ENCODE measurements at regions not wholly inside any gene's neighbourhood (a gene's known extent, or its start where the extent isn't known, plus 50 kb on each side); places are given as distances from the start of the nearest gene placed in this dataset.
A peak's percentile ranks its signal among the peaks of the same experiment; 100 is the strongest.

- H3K4me1 ChIP-seq: peaks cover 0 to 7% (median 0%) of the 10 kb centered on the region in 4 donors
- no peaks in the 10 kb centered on the region for H3K36me3 ChIP-seq
- TF ChIP-seq, protein P1, sequence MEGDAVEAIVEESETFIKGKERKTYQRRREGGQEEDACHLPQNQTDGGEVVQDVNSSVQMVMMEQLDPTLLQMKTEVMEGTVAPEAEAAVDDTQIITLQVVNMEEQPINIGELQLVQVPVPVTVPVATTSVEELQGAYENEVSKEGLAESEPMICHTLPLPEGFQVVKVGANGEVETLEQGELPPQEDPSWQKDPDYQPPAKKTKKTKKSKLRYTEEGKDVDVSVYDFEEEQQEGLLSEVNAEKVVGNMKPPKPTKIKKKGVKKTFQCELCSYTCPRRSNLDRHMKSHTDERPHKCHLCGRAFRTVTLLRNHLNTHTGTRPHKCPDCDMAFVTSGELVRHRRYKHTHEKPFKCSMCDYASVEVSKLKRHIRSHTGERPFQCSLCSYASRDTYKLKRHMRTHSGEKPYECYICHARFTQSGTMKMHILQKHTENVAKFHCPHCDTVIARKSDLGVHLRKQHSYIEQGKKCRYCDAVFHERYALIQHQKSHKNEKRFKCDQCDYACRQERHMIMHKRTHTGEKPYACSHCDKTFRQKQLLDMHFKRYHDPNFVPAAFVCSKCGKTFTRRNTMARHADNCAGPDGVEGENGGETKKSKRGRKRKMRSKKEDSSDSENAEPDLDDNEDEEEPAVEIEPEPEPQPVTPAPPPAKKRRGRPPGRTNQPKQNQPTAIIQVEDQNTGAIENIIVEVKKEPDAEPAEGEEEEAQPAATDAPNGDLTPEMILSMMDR (IDR thresholded peaks at IDR 0.05): no peak
- H3K4me3 ChIP-seq: no peak overlapping the region
- H3K27ac ChIP-seq: no peak overlapping the region
- peaks cover 0 to 3% of the 10 kb centered on the region in 2 donors for H3K27me3 ChIP-seq
- intact Hi-C loops (cut with DNase I; ENCODE audit: low total_unique reads): no loop called here
- no peak for DNase-seq
- no peaks in the 10 kb centered on the region for H3K9me3 ChIP-seq
Observed at GRCh38 chr2:238696786-238697185, 151.1 kb upstream of the TWIST2 start.

DNA sequence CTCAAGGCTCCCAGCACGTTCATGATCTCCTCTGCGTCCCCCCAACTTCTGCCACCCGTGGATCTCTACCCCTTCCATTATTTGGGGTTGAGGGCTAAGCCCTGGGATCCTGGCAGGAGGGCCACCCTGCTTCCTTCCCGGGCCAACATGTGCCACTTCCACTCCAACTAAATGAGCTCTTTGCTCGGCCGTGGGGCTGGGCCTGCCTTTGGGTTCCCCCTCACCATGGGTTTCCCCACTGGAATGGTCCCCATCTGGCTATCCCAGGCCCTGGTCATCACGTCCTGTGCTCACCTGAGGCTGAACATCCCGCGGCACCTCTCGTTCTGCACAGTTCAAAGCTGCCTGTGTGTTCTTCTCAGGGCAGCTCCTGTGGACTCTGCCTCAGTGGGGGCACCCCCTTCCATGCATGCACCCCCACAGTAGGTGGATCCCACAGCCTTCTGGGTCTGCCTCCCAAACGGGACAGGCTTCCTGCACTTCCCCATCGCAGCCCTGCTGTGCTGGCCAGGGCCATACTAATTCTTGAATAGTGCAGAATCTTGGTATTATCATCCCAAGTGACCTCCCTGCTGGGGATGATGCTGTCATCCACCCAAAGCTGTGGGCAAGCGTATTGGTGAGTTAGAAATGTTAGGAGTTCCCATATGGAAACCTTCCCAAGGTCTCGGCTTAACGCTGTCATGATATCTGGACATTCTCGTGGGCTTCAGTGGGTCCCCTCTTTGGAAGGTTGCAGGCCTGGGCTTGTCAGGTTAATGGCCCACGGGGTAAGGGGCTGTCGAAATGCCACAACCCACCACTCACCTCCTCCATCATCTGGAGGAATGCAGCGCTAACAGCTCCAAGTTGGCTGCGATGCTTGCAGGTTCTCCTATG, 150.5 kb upstream of the TWIST2 start:
- Histone ChIP-seq H3K36me3 (no peaks in the 10 kb centered on the region), H3K27me3 (peaks cover 0 to 3% of the 10 kb centered on the region in 2 donors), H3K4me1 (peaks cover 0 to 7% (median 0%) of the 10 kb centered on the region in 4 donors), H3K27ac (no peak overlapping the region), H3K4me3 (no peak overlapping the region), H3K9me3 (no peaks in the 10 kb centered on the region)
- TF ChIP-seq, protein P1 (IDR thresholded peaks at IDR 0.05): no peak
- peak in 1 of 2 donors; percentile 53 for DNase-seq
- intact Hi-C loops (cut with DNase I; ENCODE audit: low total_unique reads): no loop called here

DNA sequence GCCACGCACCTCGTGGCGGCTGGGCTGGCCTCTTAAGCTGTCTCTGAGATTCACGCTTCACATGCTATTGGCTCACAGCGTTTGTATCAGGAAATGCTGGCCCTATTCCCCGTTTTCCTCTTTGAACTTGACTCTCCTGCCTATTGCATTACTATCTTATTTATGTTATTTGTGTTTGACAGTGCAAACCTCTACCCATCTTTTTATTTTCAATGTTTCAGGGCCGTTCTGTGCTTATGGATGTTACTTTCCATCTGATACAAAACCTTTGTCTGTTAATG, 149.9 kb upstream of the TWIST2 start:
- intact Hi-C loops (cut with DNase I; ENCODE audit: low total_unique reads): no loop called here
- DNase-seq: no peak
- peaks cover 0 to 3% of the 10 kb centered on the region in 2 donors for H3K27me3 ChIP-seq
- H3K4me1 ChIP-seq: peaks cover 0 to 7% (median 0%) of the 10 kb centered on the region in 4 donors
- H3K36me3 ChIP-seq: no peaks in the 10 kb centered on the region
- TF ChIP-seq, protein P1 (IDR thresholded peaks at IDR 0.05): no peak
- H3K9me3 ChIP-seq: no peaks in the 10 kb centered on the region
- no peak overlapping the region for H3K27ac ChIP-seq
- H3K4me3 ChIP-seq: no peak overlapping the region

DNA sequence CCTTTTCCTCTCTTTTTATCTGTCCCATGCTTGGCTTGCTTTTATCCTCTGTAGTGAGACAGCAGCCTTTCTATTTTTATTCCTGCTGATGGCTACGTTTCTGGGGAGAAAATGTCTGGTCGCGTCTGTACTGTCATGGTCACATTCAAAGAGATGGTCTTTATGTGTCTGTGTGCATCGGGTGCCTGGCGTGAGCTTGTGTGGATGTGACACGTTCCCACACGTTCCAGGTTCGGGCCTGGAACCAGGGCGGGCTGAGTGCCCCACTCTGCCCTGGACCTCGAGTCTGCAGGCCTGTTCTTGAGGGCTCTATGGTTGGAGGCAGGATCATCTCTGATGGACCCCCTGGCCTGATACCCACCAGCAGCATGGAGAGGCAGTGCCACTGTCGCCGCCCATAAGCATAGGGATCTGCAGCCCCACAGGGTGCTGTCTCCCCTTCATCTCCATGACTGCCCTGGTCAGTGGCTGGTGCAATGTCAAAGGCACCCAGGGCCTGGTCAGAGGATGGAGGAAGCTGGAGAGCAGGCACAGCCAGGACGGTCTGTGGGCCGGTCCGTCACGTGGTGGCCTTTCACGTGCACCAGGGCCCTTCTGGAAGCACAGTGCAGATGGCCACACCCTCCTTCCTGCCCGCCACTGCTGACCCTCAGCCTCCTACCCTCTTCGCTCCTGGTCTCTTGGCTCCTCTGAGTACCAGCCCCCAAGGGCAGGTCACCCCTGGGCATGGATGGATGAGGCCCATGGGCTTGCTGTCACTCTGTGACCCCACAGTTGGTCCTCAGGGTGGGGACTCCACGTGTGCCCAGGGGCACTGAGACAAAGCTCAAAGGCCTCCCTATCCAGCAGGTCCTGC, 149.2 kb upstream of the TWIST2 start:
- DNase-seq: peak in 1 of 2 donors; percentile 47
- intact Hi-C loops (cut with DNase I; ENCODE audit: low total_unique reads): no loop called here
- no peak overlapping the region for H3K27ac ChIP-seq

More for the DNA sequence above, 149.2 kb upstream of the TWIST2 start:
- no peaks in the 10 kb centered on the region for H3K36me3 ChIP-seq
- no peak overlapping the region for H3K4me3 ChIP-seq
- no peaks in the 10 kb centered on the region for H3K27me3 ChIP-seq
- H3K9me3 ChIP-seq: no peaks in the 10 kb centered on the region
- H3K4me1 ChIP-seq: peaks cover 0 to 7% (median 0%) of the 10 kb centered on the region in 4 donors
- TF ChIP-seq, protein P1 (IDR thresholded peaks at IDR 0.05): no peak
